ENCODE measurements at regions not wholly inside any gene's neighbourhood (a gene's known extent, or its start where the extent isn't known, plus 50 kb on each side); places are given as distances from the start of the nearest gene placed in this dataset.

DNA sequence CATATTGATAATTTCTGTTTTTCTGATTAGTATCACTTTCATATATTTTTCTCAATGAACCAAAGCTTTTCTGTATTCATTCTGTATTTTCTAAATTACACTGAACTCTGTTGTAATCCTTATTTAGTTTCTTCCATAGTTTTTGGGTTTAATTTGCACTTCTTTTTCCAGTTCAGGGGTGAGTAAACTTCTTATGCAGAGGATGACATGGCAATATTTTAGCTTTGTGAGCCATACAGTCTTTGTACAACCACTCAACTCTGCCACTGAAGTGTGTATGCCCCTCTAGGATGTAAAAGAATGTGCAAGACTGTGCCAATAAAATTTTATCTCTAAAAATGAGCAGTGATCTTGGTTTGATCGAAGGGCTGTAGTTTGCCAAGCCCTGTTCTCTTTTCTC is 239.0 kb upstream of the CITED2 start:
- Histone ChIP-seq H3K9ac (no peak overlapping the region), H3K79me2 (ENCODE audit: insufficient read depth) (no peaks in the 10 kb centered on the region), H4K20me1 (ENCODE audit: insufficient read depth) (no peaks in the 10 kb centered on the region), H3K27ac (no peak overlapping the region), H3K4me3 (no peak overlapping the region), H3K4me1 (ENCODE audit: insufficient read depth) (no peaks in the 10 kb centered on the region), H3K36me3 (ENCODE audit: low read depth) (no peaks in the 10 kb centered on the region), H2AFZ (no peak overlapping the region), H3K9me2 (ENCODE audit: insufficient read depth) (no peaks in the 10 kb centered on the region), H3F3A (ENCODE audit: insufficient read depth) (no peaks in the 10 kb centered on the region), H3K9me3 (ENCODE audit: low read depth) (no peaks in the 10 kb centered on the region), H3K4me2 (ENCODE audit: unreplicated experiment) (no peak overlapping the region), H3K27me3 (replicated peaks; ENCODE audit: insufficient read depth) (no peaks in the 10 kb centered on the region)
- 50 to 52% methylated on average over 1 of the region's 1 CpG for WGBS, 2 experiments (ENCODE audit: low coverage in 1 of 2, low lambda C conversion rate in 2 of 2, missing lambda C conversion rate in 2 of 2)
- no peak for DNase-seq
- in situ Hi-C loops (cut with MboI), result no loop called here
- TF ChIP-seq EZH2 (IDR thresholded peaks at IDR 0.05; ENCODE audit: insufficient read depth, poor library complexity, severe bottlenecking), result no peak
- no peak for TF ChIP-seq EZH2phosphoT487 (IDR thresholded peaks at IDR 0.05; ENCODE audit: insufficient read depth, low read depth)

DNA sequence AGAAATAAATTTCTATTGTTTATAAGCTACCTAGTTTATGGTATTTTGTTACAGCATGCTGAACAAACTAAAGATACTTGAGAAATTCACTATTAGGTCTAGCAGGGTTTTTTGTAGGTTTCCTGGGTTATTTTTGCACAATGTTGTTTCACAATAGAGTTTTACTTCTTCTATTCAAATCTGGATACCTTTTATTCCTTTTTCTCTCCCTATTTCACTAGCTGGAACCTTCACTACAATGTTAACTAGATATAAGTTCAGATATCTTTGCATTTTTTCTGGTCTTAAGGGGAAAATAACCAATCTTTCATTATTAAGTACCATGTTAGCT is 237.7 kb upstream of the CITED2 start:
- no peak overlapping the region for H3K27ac ChIP-seq
- no peak overlapping the region for H3K4me3 ChIP-seq
- no peaks in the 10 kb centered on the region for H3K79me2 ChIP-seq (ENCODE audit: insufficient read depth)
- no peak for DNase-seq
- H2AFZ ChIP-seq, result 0 out of 2 replicates have a peak overlapping the region, but pooled peaks have one; percentile 29
- no peak overlapping the region for H3K9ac ChIP-seq
- in situ Hi-C loops (cut with MboI), result no loop called here
- no peaks in the 10 kb centered on the region for H3K4me1 ChIP-seq (ENCODE audit: insufficient read depth)
- H4K20me1 ChIP-seq (ENCODE audit: insufficient read depth), result no peaks in the 10 kb centered on the region
- H3K36me3 ChIP-seq (ENCODE audit: low read depth), result no peaks in the 10 kb centered on the region
- no peaks in the 10 kb centered on the region for H3K27me3 ChIP-seq (replicated peaks; ENCODE audit: insufficient read depth)
- H3F3A ChIP-seq (ENCODE audit: insufficient read depth), result no peaks in the 10 kb centered on the region
- H3K9me2 ChIP-seq (ENCODE audit: insufficient read depth), result no peaks in the 10 kb centered on the region
- no peaks in the 10 kb centered on the region for H3K9me3 ChIP-seq (ENCODE audit: low read depth)
- no peak overlapping the region for H3K4me2 ChIP-seq (ENCODE audit: unreplicated experiment)
- TF ChIP-seq EZH2 (IDR thresholded peaks at IDR 0.05; ENCODE audit: insufficient read depth, poor library complexity, severe bottlenecking) (no peak), EZH2phosphoT487 (IDR thresholded peaks at IDR 0.05; ENCODE audit: insufficient read depth, low read depth) (no peak)

DNA sequence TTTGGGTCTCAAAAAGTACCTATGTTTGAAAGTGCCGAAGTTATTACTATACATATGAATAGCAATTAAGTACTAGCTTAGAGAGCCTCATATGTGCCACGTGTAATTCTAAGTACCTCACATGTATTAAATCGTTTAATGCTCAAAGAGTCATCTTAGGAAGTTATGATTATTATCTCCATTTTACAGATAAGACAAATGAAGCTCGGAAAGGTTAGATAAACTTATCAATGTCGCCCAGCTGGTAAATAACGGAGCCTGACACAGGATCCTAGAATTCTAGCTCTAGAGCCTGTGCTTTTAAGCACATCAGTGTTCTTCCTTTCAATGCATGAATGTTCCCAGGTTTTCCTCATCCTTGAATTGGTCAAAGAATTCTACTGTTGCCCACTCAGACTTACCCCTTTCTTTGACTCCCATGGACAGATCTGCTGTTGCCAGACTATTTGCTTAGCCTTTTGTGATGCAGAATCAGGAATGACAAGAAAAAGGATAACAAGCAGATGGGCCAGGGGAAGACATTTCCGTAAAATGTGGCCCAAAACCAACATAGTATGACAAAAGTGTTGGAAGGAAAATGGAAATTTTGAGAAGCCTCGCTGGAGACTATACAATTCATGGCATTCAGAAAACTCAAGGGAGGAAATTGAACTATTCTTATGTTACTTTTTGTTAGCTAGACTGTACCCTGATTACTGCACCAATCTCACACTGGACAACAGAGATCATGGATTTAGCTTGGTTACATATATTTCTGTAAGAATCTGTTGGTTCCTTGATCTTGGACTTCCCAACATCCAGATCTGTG is 237.1 kb upstream of the CITED2 start:
- Histone ChIP-seq H3K27ac (no peak overlapping the region), H3K4me2 (ENCODE audit: unreplicated experiment) (no peak overlapping the region), H2AFZ (0 out of 2 replicates have a peak overlapping the region, but pooled peaks have one; percentile 29), H3F3A (ENCODE audit: insufficient read depth) (no peaks in the 10 kb centered on the region), H3K9me2 (ENCODE audit: insufficient read depth) (no peaks in the 10 kb centered on the region), H4K20me1 (ENCODE audit: insufficient read depth) (no peaks in the 10 kb centered on the region), H3K4me1 (ENCODE audit: insufficient read depth) (no peaks in the 10 kb centered on the region), H3K9me3 (ENCODE audit: low read depth) (no peaks in the 10 kb centered on the region), H3K36me3 (ENCODE audit: low read depth) (no peaks in the 10 kb centered on the region), H3K4me3 (no peak overlapping the region), H3K79me2 (ENCODE audit: insufficient read depth) (no peaks in the 10 kb centered on the region), H3K9ac (no peak overlapping the region), H3K27me3 (replicated peaks; ENCODE audit: insufficient read depth) (no peaks in the 10 kb centered on the region)
- 81 to 83% methylated on average over 8 of the region's 8 CpGs for WGBS, 2 experiments (ENCODE audit: low coverage in 1 of 2, low lambda C conversion rate in 2 of 2, missing lambda C conversion rate in 2 of 2)
- in situ Hi-C loops (cut with MboI), result no loop called here
- DNase-seq, result no peak
- TF ChIP-seq EZH2phosphoT487 (IDR thresholded peaks at IDR 0.05; ENCODE audit: insufficient read depth, low read depth) (no peak), EZH2 (IDR thresholded peaks at IDR 0.05; ENCODE audit: insufficient read depth, poor library complexity, severe bottlenecking) (no peak)

DNA sequence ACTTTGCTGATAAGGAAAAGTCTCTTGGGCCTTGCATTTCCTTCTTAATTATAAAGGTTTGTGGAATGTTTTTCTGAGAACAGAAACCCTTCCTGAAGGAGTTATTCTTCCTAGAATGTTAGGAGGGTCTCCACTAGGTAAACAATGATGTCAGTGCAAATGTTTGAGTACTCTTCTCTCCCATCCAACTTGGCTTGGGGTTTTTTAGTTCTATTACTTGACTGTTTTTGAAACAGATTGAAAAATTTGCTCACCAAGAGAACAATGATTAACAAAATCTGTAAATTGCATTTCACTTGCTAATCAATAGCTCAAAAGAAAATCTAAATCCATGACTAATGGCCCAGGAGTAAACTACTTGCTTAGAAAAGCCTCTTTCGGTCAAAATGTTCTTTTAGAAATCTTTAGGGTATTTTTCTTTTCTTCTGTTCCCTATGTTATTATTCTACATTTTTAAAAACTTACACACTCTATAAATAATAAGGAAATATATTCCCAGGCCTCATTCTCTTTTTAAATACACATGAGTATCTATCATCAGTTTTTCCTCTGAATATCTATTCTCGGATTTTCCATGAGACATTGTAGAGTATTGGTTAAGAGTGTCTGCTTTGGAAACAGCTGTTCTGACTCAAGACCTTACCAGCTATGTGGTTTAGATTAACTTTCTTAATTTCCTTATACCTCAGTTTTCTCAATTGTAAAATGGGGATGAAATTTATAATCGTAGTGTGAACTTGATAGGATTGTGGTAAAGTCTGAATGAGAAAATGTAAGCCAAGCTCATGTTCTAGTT is 234.2 kb upstream of the CITED2 start:
- H3K36me3 ChIP-seq (ENCODE audit: low read depth), result no peaks in the 10 kb centered on the region
- DNase-seq, result peak; percentile 50
- no peaks in the 10 kb centered on the region for H4K20me1 ChIP-seq (ENCODE audit: insufficient read depth)
- no peaks in the 10 kb centered on the region for H3K9me2 ChIP-seq (ENCODE audit: insufficient read depth)
- in situ Hi-C loops (cut with MboI), result no loop called here
- TF ChIP-seq EZH2phosphoT487 (IDR thresholded peaks at IDR 0.05; ENCODE audit: insufficient read depth, low read depth) (no peak), EZH2 (IDR thresholded peaks at IDR 0.05; ENCODE audit: insufficient read depth, poor library complexity, severe bottlenecking) (no peak)
- H3K4me2 ChIP-seq (ENCODE audit: unreplicated experiment), result no peak overlapping the region
- H3K27ac ChIP-seq, result no peak overlapping the region
- no peaks in the 10 kb centered on the region for H3K27me3 ChIP-seq (replicated peaks; ENCODE audit: insufficient read depth)
- peaks cover 16% of the 10 kb centered on the region for H3F3A ChIP-seq (ENCODE audit: insufficient read depth)
- H2AFZ ChIP-seq, result no peak overlapping the region
- H3K4me1 ChIP-seq (ENCODE audit: insufficient read depth), result no peaks in the 10 kb centered on the region
- 94 to 96% methylated on average over 3 of the region's 3 CpGs for WGBS, 2 experiments (ENCODE audit: low coverage in 1 of 2, low lambda C conversion rate in 2 of 2, missing lambda C conversion rate in 2 of 2)
- no peaks in the 10 kb centered on the region for H3K9me3 ChIP-seq (ENCODE audit: low read depth)
- no peak overlapping the region for H3K9ac ChIP-seq
- no peak overlapping the region for H3K4me3 ChIP-seq
- no peaks in the 10 kb centered on the region for H3K79me2 ChIP-seq (ENCODE audit: insufficient read depth)

Data from GM23248 (cell line).